Stomach (tissue), 8 donors: ENCODE measurements at regions not wholly inside any gene's neighbourhood (a gene's known extent, or its start where the extent isn't known, plus 50 kb on each side); places are given as distances from the start of the nearest gene placed in this dataset.

Experiments
- DNase-seq, 2 donors: peaks; one replicate each; pipeline versions ENCODE4 v3.0.0 to v3.0.0-alpha.2; 2013 to 2019
- H3K27ac ChIP-seq, 5 donors: fragments of 200-600 bp in 4 of 5; sonication (generic) in 4 of 5; one replicate each; pipeline ENCODE4 v1.5.1; 2013 to 2019; ENCODE audit warnings: mild to moderate bottlenecking in 1 of 5, moderate library complexity in 1 of 5
- H3K27me3 ChIP-seq, 3 donors: fragments of 200-600 bp; sonication (generic); one replicate each; pipeline ENCODE4 v1.5.1; 2017 to 2019; ENCODE audit warnings: mixed run types in 1 of 3
- H3K36me3 ChIP-seq, 4 donors: fragments of 200-600 bp; sonication (generic); 1 replicate in 3 of 4; 2 replicates in 1 of 4; pipeline ENCODE4 v1.5.1; 2016 to 2019
- H3K4me1 ChIP-seq, 4 donors: fragments of 200-600 bp; sonication (generic); one replicate each; pipeline ENCODE4 v1.5.1; 2016 to 2019
- H3K4me3 ChIP-seq, 4 donors: fragments of 200-600 bp; sonication (generic) in 3 of 4; one replicate each; pipeline ENCODE4 v1.5.1; 2016 to 2019; ENCODE audit warnings: mild to moderate bottlenecking in 1 of 4
- H3K9me3 ChIP-seq, 4 donors: fragments of 200-600 bp; sonication (generic); one replicate each; pipeline ENCODE4 v1.5.1; 2016 to 2019
- CTCF ChIP-seq, 7 experiments: fragments of 450-650 bp in 4 of 7; fragments of 200-600 bp in 3 of 7; sonication (generic) in 3 of 7; IDR thresholded peaks; one replicate each; pipeline ENCODE4 v1.5.1; 2016 to 2019; ENCODE audit warnings: antibody characterized with exemption in 7 of 7, control low read depth in 2 of 7, mild to moderate bottlenecking in 1 of 7
- EP300 ChIP-seq: sonication (generic); formaldehyde crosslinking; IDR thresholded peaks from one replicate; pipeline ENCODE4 v1.6.1; 2017; ENCODE audit warnings: antibody characterized with exemption
- POLR2A ChIP-seq, 4 donors: fragments of 450-650 bp; IDR thresholded peaks; one replicate each; pipeline ENCODE4 v1.6.1; 2016; ENCODE audit warnings: antibody characterized with exemption in 4 of 4, control low read depth in 2 of 4, mild to moderate bottlenecking in 1 of 4, moderate library complexity in 1 of 4
- POLR2AphosphoS5 ChIP-seq, 3 donors: sonication (generic); formaldehyde crosslinking; IDR thresholded peaks; one replicate each; pipeline ENCODE4 v1.6.1; 2016; ENCODE audit warnings: antibody characterized with exemption in 3 of 3
- WGBS, 5 donors: extraction: QIAGEN DNeasy Blood & Tissue Kit in 3 of 5; methylation state at CpG; one replicate each; pipeline versions ENCODE4 v1.1.5 to v1.1.7; 2013 to 2018; 5-methylcytosine and 5-hydroxymethylcytosine counted together
- intact Hi-C: fragments of 100-400 bp; cut with DNase I; formaldehyde crosslinking; loops from one replicate; pipeline ENCODE4 v1.15.1; 2023; ENCODE audit warnings: low total_unique reads
- donor health status: healthy with polysubstance abuse.
- donor health status: Bipolar disorder and iron deficiency.
- donor health status: healthy.

- intact Hi-C loops = no loop called here
- H3K4me1 ChIP-seq = no peaks in the 10 kb centered on the region
- TF ChIP-seq CTCF (IDR thresholded peaks at IDR 0.05) (no peak), POLR2A (IDR thresholded peaks at IDR 0.05) (no peak), POLR2AphosphoS5 (IDR thresholded peaks at IDR 0.05) (no peak), EP300 (no peak)
- 89 to 95% (median 93%) methylated on average over 3 of the region's 3 CpGs for WGBS, 5 donors
- no peak for DNase-seq
- no peaks in the 10 kb centered on the region for H3K27me3 ChIP-seq
- no peak overlapping the region for H3K27ac ChIP-seq
- H3K9me3 ChIP-seq = peaks cover 0 to 4% (median 0%) of the 10 kb centered on the region in 4 donors
- H3K36me3 ChIP-seq = no peaks in the 10 kb centered on the region
- no peak overlapping the region for H3K4me3 ChIP-seq
Observed at GRCh38 chr3:79979990-79980389, 212.2 kb upstream of the ROBO1 start.

- no peaks in the 10 kb centered on the region for H3K4me1 ChIP-seq
- no peak for TF ChIP-seq EP300
- TF ChIP-seq CTCF (IDR thresholded peaks at IDR 0.05) = no peak
- no peak for TF ChIP-seq POLR2A (IDR thresholded peaks at IDR 0.05)
- TF ChIP-seq POLR2AphosphoS5 (IDR thresholded peaks at IDR 0.05) = no peak
- H3K27ac ChIP-seq = no peak overlapping the region
- WGBS, 5 donors = 63 to 74% (median 65%) methylated on average over 1 of the region's 1 CpG
- intact Hi-C loops = no loop called here
- no peaks in the 10 kb centered on the region for H3K36me3 ChIP-seq
- H3K9me3 ChIP-seq = peaks cover 0 to 4% (median 0%) of the 10 kb centered on the region in 4 donors
- no peaks in the 10 kb centered on the region for H3K27me3 ChIP-seq
- no peak overlapping the region for H3K4me3 ChIP-seq
- no peak for DNase-seq
Observed at GRCh38 chr3:79976466-79976865, 208.7 kb upstream of the ROBO1 start.

- H3K27ac ChIP-seq = no peak overlapping the region
- H3K4me3 ChIP-seq = no peak overlapping the region
- no peaks in the 10 kb centered on the region for H3K27me3 ChIP-seq
- H3K9me3 ChIP-seq = peaks cover 0 to 4% (median 0%) of the 10 kb centered on the region in 4 donors
- WGBS, 5 donors = 68 to 76% (median 72%) methylated on average over 5 of the region's 5 CpGs
- DNase-seq = peak in 1 of 2 donors; percentile 9
- TF ChIP-seq POLR2A (IDR thresholded peaks at IDR 0.05) = no peak
- no peak for TF ChIP-seq EP300
- no peak for TF ChIP-seq POLR2AphosphoS5 (IDR thresholded peaks at IDR 0.05)
- TF ChIP-seq CTCF (IDR thresholded peaks at IDR 0.05) = no peak
- H3K36me3 ChIP-seq = no peaks in the 10 kb centered on the region
- intact Hi-C loops = no loop called here
- H3K4me1 ChIP-seq = no peaks in the 10 kb centered on the region
Observed at GRCh38 chr3:79973917-79974595, 206.3 kb upstream of the ROBO1 start.

- no peak overlapping the region for H3K27ac ChIP-seq
- intact Hi-C loops = no loop called here
- TF ChIP-seq EP300 (no peak), CTCF (IDR thresholded peaks at IDR 0.05) (no peak), POLR2A (IDR thresholded peaks at IDR 0.05) (no peak), POLR2AphosphoS5 (IDR thresholded peaks at IDR 0.05) (no peak)
Observed at GRCh38 chr3:79973482-79973881, 205.7 kb upstream of the ROBO1 start.

More at GRCh38 chr3:79973482-79973881, 205.7 kb upstream of the ROBO1 start:
- Histone ChIP-seq H3K4me1 (no peaks in the 10 kb centered on the region), H3K27me3 (no peaks in the 10 kb centered on the region), H3K4me3 (no peak overlapping the region), H3K9me3 (peaks cover 0 to 4% (median 0%) of the 10 kb centered on the region in 4 donors), H3K36me3 (no peaks in the 10 kb centered on the region)
- 77 to 85% (median 82%) methylated on average over 1 of the region's 1 CpG for WGBS, 5 donors
- DNase-seq = no peak
